ENCODE measurements at regions not wholly inside any gene's neighbourhood (a gene's known extent, or its start where the extent isn't known, plus 50 kb on each side); places are given as distances from the start of the nearest gene placed in this dataset.
"Not testable (repeated sequence)": the region's sequence is repeated elsewhere in the genome, so short reads cannot be mapped to it uniquely, and the experiment has no call there.

DNA sequence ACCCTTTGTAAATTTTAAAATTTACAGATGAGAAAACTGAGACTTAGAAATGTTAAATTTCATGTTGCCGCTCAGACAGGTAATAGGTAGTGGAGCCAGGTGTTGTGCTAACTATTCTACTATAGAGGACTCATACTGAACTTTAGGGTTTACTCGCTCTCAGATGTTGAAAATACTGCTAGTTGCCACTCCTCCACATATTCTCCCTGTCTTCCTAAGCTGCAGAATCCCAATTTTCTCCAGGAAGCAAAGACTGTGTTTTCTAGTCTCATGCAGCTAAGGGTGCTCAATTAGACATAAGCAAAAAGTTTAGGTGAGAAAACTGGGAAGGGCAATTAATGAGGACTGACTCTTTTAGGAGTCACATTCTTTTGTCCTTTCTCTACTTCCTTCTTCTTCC is 612.3 kb downstream of the KCNH5 start:
- DNase-seq = no peak

DNA sequence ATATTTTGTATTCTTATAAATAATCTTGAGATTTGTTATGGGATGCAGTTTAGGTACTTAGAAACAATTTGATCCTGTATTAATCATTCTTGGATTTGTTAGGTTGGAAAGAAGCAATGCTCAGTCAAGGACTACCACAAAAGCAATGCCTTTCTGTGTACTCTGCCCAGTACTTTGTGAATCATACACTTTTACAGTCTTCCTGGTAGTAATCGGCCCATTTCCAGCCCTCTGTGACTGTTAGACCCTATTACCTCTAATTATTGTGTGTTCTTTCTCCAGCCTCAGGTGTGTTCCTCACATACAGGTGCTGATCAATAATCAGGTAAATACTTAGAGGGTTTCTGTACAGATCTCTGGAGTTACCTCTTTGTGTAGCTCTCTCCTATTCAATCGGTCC is 609.0 kb downstream of the KCNH5 start:
- DNase-seq = no peak

DNA sequence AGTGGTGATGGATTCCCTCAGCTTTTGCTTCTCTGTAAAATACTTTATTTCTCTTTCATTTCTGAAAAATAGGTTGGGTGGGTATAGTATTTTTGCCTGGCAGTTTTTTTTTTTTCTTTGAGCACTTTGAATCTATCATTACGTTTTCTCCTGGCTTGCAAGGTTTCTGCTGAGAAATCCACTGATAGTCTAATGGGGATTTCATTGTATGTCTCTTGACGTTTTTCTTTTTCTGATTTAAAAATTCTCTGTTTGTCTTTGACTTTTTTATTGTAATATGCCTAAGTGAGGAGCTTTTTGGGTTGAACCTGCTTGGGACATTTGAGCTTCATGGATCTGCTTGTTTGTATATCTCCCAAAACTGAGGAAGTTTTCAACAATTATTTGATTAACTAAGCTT is 606.0 kb downstream of the KCNH5 start:
- no peak for DNase-seq

DNA sequence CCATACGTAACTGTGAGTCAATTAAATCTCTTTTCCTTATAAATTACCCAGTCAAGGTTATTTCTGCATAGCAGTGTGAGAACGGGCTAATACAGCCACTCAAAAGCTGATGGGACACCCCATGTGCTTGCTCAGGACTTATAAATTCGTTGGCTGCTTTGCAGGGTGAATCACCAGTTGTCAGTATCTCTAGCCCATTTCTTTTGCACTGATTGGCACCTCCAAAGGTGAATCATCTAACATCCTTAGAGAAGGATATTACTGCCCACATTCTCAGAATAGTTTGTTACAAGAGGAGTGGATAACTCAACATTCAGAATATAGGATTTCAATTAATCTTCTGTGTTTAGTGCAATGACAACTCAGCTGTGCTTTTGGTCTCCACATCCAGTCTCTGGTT is 601.5 kb downstream of the KCNH5 start:
- DNase-seq = no peak

DNA sequence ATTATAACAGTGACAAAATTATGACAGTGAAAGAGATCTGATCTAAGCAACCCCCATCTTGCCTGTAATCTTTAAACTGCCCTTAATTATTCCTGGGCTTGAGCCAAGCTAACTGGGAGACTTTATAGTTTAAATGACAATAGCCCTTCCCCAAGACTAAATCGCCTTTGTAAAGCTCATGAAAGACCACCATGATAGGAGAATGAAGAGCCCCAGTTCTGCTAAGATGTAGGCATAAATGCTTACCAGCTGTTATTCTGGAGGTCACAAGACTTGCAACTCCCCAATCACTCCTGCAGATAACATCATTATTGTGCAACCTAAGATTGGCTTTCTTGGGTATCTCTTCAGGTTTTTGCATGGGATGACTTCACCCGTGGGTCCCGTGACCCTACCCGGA is 599.7 kb downstream of the KCNH5 start:
- no peak for DNase-seq

DNA sequence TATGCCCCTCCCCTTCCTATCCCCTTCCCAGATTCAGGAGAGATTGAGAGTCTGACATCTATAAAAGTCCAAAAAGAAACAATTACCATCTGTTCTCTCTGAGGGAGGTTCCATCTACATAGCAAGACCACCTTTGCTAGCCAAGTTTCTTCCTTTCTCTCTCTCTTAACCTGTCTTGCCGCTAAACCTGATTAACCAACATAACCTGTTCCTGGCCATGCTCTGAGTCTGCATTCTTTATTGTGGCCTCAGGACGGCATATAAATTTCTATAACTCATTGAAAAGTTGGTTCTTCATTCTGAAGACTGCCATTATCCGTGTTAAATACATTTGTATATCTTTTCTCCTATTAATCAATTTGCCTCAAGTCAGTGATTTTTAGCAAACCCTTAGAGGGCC is 594.0 kb downstream of the KCNH5 start:
- DNase-seq = no peak

DNA sequence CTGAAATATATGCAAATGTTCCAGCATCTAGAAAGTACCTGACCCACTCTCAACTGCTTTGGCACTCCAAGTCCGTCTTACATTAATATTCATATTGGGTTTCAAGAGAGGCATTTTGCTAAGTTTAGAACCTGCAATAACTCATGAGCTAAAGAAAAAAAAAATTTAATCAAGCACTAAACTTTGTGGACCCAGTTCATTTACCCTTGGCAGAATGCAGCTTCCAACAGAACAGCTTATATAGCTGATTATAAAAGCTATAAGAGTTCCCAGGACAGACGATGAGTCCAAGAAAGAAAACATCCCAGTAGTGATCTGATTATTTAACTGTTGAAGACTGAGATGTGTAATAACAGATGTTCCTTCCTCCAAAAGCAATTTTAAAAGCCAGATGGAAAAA is 592.0 kb downstream of the KCNH5 start:
- no peak for DNase-seq

DNA sequence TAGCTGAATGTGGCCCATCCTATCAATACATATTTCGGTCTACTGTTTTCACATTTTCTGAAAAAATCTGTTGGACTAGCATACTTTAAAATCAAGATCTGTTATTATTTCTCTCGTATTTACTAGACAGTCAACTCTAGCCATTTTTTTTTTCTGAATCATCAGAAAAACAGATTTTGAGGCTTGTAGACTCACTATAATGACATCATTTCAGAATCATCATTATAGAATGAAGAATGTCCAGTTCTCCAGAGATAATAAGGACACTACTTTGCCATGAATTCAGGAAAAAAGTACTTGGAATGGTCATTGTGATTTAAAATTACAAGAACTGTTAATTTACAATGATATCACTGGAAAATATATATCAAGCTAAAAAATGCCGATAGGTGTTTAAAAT is 589.8 kb downstream of the KCNH5 start:
- DNase-seq = no peak

DNA sequence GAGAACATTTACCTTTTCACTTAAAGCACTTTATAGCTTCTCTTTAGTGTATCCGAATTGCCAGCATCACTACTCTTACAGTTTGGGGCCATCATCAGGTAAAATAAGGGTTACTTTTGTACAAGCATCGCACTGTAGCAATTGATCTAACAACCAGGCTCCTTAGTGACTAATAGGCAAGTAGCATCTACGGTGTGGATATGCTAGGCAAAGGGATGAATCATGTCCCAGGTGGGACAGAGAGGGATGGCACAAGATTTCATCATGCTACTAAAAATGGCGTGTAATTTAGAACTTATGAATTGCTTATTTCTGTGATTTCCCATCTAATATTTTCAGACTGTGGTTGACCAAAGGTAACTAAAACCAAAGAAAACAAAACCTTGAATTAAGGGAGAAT is 582.3 kb downstream of the KCNH5 start:
- no peak for DNase-seq

DNA sequence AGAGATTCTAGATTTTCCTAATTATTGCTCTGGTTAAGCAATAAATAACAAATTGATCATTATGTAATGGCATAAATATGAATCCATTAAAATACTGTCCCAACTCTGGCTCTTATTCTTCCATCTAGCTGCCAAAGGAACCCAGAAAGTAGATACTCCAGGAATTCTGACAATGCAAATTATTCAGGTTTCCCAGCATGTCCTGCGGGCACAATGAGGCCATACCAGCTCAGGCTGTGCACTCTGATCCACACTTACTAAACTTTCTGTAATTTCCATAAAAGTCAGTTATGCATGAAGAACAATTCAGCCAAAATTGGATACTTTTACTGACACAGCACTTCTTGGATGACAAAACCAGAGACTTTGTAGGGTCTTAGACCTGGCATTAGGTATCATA is 576.3 kb downstream of the KCNH5 start:
- DNase-seq = no peak

DNA sequence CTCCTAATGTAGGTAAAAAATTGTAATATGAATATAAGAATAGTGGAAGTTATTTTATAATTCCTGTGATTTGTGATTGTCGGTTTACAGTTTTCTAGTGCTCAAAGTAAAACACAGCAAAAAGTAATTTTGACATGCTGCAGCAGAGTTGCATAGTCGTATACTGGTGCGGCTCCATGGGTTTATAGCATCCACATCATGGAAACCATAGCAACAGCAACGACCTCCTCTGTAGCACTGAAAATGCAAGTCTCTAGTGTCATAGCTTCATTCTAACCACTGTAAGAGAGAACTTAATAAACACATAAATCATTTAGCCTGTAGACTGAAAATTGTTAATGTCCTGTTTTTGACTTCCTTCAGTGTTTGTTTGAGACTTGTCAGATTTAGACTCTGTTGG is 574.3 kb downstream of the KCNH5 start:
- DNase-seq = no peak

DNA sequence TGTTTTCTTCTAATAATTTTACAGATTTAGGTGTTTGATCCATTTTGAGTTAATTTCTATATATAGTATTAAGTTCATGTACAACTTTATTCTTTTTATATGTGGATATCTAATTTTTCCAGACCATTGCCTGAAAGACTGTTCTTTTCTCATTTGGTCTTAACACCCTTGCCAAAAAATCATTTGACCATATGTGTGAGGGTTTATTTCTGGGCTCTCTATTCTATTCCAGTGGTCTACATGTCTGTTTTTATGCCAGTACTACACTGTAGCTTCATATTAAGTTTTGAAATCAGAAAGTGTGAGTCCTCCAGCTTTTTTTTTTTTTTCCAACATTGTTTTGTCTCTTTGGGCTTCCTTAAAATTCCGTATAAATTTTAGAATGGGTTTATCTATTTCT is 554.1 kb downstream of the KCNH5 start:
- no peak for DNase-seq

DNA sequence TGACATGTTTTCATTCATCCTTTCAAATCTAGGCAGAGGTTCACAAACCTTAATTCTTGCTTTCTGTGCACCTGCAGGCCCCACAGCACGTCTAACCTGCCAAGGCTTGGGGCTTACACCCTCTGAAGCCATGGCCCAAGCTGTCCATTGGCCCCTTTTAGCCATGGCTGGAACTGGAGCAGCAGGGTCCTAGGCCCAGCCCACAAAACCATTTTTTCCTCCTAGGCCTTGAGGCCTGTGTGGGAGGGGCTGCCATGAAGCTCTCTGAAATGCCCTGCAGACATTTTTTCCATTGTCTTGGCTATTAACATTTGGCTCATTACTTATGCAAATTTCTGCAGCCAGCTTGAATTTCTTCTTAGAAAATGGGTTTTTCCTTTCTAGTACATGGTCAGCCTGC is 547.5 kb downstream of the KCNH5 start:
- DNase-seq = no peak

DNA sequence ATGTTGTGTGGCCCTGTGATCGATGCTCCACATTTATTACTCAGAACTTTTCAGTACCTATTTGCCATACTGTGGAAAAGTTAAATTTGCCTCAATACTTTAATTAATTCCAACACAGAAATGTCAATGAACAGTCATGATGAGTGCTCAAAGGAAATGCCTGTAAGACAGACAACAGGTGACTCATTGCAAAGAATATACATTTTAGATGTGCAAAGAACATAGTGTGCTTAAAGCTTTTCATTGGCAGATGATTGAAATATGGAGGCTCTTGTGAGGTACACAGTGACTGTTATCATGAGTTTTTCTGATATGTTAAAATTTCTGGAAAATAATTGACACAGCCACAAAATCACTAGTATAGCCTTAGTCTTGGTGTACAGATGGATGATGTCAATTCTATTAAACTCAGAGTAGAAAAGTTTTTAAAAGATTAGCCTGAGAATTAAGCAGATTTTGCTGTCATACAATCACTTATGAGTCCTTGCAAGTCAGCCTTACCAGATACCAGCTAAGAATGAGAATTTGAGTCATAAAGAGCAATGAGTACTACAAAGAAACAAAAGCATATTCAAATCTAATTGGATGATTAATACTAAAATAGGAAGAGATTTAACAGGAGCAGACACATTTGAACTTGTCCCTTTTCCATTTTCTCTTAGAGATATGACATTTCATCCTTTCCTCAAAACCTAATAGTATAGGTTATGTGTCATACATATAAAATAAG is 544.1 kb downstream of the KCNH5 start:
- no peak for DNase-seq

DNA sequence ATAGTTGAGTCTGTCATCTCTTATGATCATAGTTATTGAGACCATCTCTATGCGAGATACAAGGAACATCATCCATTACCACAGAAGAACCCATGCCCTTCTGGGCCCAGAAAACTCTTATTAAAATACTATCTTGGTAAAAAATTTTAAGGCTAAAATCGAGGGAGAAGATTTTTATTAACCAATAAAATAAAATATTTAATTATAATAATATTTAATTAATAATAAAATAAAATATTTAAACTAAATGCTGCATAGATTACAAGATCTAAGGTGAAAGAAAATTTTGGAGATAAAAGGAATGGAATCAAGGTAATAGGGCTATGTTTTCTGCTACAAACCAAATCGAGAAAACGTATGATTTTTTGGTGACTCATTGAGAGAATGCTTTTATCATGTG is 540.2 kb downstream of the KCNH5 start:
- no peak for DNase-seq

DNA sequence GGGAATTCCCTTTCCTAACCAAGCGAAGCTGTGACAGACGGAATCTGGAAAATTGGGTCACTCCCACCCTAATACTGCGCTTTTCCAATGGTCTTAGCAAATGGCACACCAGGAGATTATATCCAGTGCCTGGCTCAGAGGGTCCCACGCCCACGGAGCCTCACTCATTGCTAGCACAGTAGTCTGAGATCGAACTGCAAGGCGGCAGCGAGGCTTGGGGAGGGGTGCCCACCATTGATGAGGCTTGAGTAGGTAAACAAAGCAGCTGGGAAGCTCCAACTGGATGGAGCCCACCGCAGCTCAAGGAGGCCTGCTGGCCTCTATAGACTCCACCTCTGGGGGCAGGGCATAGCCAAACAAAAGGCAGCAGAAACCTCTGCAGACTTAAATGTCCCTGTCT is 523.9 kb downstream of the KCNH5 start:
- not testable (repeated sequence) for DNase-seq

DNA sequence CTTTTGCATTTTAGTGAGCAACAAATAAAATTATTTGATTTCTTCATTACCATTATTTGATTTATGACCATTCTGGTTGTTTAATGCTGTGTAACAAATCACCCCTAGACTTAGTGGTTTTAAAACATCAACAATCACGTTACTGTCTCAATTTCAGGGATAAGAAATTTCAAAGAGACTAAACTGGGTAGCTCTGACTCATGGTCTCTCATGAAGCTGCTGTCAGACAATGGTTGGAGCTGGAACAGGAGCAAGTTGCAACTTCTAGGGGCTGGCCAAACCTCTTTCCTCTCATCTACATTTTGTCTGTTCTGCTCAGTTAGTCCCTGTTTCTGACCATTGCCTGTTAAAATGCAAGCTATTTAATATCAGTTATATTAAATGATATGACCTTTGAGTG is 517.0 kb downstream of the KCNH5 start:
- DNase-seq = no peak

DNA sequence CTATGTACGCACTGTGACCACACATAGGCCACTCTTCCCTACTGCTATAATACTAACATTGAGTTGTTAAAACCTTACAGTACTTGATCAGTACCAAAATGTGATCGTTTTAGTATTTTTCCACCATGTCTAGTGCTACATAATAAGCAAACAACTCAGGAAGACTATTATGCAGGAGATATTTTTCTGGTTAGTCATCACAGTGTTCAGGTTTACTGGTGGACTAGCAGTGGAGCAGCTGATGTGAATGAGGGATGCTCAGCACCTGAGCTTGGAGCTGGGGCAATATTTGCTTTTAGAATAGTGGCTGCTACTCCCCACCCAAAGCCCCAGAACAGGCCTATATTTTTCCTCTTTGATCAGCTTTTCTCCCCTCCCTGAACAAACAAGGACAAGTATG is 513.1 kb downstream of the KCNH5 start:
- no peak for DNase-seq

DNA sequence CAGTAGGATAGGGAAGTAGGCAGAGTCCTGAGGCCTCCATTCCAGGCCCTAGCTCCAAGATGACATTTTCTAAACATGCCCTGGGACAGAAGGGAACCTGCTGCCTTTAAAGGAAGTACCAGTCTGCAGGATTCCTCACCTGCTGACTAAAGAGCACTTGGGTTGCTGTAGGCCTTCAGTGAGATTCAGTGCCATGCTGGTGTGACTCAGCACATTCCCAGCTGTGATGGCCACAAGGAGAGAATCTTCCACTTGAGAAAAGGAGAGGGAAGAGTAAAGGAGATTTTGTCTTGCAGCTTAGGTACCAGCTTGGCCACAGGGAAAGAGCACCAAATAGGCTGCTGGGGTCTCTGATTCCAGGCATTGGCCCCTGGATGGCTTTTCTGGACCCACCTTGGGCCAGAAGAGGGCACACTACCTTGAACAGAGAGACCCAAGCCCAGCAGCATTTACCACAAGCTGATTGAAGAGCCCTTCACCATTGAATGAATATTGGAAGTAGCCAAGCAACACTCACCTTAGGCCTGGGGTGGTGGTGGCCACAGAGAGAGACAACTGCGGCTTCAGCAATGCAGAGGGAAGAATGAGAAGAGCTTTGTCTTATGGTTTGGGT is 498.3 kb downstream of the KCNH5 start:
- no peak for DNase-seq

DNA sequence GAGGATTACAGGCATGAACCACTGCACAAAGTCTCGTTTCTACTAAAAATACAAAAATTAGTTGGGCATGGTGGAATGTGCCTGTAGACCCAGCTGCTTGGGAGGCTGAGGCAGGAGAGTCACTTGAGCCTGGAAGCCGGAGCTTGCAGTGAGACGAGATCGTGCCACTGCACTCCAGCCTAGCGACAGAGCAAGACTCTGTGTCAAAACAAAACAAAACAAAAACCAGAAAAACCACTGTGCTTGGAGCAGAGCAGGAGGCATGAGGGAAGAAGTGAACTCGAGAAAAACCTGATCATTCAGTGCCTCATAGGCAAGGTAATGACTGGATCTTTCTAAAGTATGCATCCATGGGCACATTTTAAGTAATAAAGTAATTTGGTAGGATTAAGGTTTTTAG is 487.8 kb downstream of the KCNH5 start:
- no peak for DNase-seq

DNA sequence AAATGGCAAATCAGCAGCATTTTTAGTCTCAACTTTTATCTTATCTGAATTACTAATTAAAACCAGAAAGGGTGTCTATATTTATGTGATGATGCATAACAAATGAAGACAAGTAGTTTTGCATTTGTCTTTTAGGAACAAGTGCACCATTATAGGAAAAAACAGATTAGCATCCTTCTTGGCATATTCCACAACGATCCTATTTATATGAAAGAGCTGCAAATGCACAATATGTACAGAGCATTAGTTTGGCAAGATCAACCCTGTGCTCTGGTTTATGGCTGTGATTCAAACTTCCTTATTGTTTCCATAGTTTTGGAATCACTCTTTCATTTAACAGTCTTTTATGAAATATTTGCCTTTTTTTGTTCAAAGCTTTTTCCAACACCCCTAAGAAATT is 486.8 kb downstream of the KCNH5 start:
- no peak for DNase-seq

DNA sequence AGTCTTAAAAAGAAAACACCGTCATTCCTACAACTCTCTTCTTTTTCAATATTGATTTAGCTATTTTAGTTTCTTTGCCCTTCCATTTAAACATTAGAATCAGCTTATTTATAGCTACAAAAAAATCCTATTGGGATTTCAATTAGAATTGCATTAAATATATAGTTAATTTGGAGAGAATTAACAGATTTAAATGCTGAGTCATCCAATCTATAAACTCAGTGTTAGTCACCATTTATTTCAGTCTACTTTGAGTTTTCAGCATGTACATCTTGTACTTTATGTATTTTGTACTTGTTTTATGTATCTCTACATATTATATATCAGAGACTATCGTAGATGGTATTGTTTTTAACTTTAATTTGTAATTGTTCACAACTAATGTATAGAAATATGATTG is 460.0 kb downstream of the KCNH5 start:
- DNase-seq = no peak

DNA sequence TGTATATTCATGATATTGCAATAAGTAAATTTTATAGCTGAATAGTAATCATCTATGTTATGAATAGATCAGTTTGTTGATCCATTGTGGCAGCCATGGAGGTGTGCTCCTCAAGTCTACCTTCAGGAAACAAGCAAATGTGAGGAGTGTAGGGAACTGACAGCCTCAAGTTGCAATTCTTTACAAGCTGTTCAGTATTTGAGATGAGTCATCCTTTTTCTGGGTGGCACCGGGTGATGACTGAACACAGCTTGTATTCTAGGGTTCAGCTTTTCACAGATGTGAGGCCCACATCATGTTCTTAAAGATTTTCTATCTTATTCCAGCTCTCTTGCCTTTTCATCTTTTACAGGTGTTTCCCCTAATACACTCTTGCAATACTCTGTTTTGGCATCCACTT is 452.4 kb downstream of the KCNH5 start:
- DNase-seq = no peak

DNA sequence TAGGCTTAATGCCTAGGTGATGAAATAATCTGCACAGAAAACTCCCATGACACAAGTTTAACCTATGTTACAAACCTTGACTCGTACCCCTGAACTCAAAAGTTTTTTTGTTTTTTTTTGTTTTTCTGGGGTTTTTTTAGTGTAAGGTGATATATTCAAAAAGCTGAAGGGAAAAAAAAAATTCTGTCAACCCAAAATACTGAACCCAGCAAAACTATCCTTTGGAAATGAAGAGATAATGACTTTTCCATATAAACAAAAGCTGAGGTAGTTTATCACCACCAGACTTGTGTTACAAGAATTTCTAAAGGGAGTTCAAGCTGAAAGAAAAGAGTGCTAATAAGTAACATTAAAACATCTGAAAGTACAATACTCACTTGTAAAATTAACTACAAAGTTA is 448.1 kb downstream of the KCNH5 start:
- no peak for DNase-seq
